ENCODE measurements at regions not wholly inside any gene's neighbourhood (a gene's known extent, or its start where the extent isn't known, plus 50 kb on each side); places are given as distances from the start of the nearest gene placed in this dataset.
A peak's percentile ranks its signal among the peaks of the same experiment; 100 is the strongest.

DNA sequence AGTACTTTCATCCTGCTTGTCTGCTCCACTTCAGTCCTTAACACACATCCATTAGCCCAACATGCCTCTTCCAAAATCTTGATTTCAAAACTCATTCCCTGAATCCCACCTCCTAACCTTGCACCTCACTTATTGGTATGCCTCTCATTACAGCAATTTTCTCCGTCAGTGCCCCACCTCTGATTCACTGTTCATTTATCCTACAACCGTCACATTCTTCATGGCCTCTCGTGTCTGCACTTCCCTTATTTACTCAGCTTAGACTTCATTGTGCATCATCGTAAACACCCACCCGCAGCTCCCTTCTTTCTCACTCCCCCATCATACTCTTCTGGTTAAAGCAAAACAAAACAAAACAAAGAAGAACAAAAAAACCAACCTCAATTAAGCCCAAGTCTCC, 160.6 kb upstream of the HMGA2 start:
- Histone ChIP-seq H3K79me2 (ENCODE audit: insufficient read depth, low read length) (no peaks in the 10 kb centered on the region), H3K9me3 (ENCODE audit: insufficient read depth, low read depth, low read length) (peaks cover 5% of the 10 kb centered on the region), H3K4me3 (ENCODE audit: insufficient read depth, low read depth, low read length) (no peak overlapping the region), H4K20me1 (ENCODE audit: insufficient read depth, low read length) (no peaks in the 10 kb centered on the region), H2AFZ (ENCODE audit: low read depth, low read length) (peak overlapping the region; percentile 4), H3K4me1 (ENCODE audit: insufficient read depth, low read length) (peaks cover 21% of the 10 kb centered on the region), H3K27me3 (ENCODE audit: insufficient read depth, low read length) (no peaks in the 10 kb centered on the region), H3K36me3 (ENCODE audit: insufficient read depth, low read length) (no peaks in the 10 kb centered on the region), H3K9ac (ENCODE audit: low read length) (peak overlapping the region; percentile 19), H3K27ac (ENCODE audit: low read depth, low read length) (peak overlapping the region; percentile 75), H3K4me2 (ENCODE audit: low read length) (peak overlapping the region; percentile 9)
- TF ChIP-seq EZH2 (IDR thresholded peaks at IDR 0.05; ENCODE audit: insufficient read depth, low read length), result no peak
- TF ChIP-seq, protein P1, sequence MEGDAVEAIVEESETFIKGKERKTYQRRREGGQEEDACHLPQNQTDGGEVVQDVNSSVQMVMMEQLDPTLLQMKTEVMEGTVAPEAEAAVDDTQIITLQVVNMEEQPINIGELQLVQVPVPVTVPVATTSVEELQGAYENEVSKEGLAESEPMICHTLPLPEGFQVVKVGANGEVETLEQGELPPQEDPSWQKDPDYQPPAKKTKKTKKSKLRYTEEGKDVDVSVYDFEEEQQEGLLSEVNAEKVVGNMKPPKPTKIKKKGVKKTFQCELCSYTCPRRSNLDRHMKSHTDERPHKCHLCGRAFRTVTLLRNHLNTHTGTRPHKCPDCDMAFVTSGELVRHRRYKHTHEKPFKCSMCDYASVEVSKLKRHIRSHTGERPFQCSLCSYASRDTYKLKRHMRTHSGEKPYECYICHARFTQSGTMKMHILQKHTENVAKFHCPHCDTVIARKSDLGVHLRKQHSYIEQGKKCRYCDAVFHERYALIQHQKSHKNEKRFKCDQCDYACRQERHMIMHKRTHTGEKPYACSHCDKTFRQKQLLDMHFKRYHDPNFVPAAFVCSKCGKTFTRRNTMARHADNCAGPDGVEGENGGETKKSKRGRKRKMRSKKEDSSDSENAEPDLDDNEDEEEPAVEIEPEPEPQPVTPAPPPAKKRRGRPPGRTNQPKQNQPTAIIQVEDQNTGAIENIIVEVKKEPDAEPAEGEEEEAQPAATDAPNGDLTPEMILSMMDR (IDR thresholded peaks at IDR 0.05; ENCODE audit: insufficient read depth, low read depth, low read length), result no peak
- Mint-ChIP-seq H3K9me3 (ENCODE audit: unreplicated experiment) (peaks cover 15% of the 10 kb centered on the region), H3K4me3 (ENCODE audit: unreplicated experiment) (no peak overlapping the region), H3K27me3 (ENCODE audit: low read depth, unreplicated experiment) (no peaks in the 10 kb centered on the region), H3K4me1 (ENCODE audit: low read depth, unreplicated experiment) (peaks cover 20% of the 10 kb centered on the region), H3K36me3 (ENCODE audit: low read depth, unreplicated experiment) (no peaks in the 10 kb centered on the region), H3K27ac (ENCODE audit: unreplicated experiment) (no peak overlapping the region)
- FAIRE-seq, result no peak
- peak; percentile 81 for DNase-seq (ENCODE audit: low read depth)

DNA sequence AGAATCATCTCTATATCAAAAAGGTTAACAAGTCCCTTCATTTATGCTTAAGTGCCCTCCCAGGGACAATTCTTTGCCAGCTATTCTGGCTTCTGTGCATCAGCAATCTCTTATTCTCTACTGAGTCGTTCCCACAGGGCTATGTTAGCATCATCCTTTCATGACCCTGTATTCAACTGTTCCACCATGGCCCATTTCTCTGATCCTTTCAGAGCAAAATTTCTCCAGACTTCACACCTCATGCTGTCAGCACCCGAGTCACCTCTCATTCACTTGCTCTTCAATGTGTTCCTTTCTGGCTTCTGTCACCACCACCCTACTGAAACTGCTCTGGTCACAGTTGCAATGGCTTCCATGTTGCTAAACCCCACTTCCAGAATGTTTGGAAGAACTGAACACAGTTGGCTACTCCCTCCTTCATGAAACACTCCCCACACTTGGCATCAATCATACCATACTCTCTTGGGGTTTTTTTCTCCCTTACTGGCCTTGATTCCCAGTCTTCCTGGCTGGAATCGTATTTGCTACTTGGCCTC, 159.5 kb upstream of the HMGA2 start:
- Histone ChIP-seq H3K79me2 (ENCODE audit: insufficient read depth, low read length) (no peaks in the 10 kb centered on the region), H3K4me1 (ENCODE audit: insufficient read depth, low read length) (peaks cover 26% of the 10 kb centered on the region), H3K9ac (ENCODE audit: low read length) (no peak overlapping the region), H2AFZ (ENCODE audit: low read depth, low read length) (no peak overlapping the region), H3K4me3 (ENCODE audit: insufficient read depth, low read depth, low read length) (no peak overlapping the region), H3K27ac (ENCODE audit: low read depth, low read length) (no peak overlapping the region), H3K36me3 (ENCODE audit: insufficient read depth, low read length) (no peaks in the 10 kb centered on the region), H3K27me3 (ENCODE audit: insufficient read depth, low read length) (no peaks in the 10 kb centered on the region), H3K4me2 (ENCODE audit: low read length) (no peak overlapping the region), H4K20me1 (ENCODE audit: insufficient read depth, low read length) (no peaks in the 10 kb centered on the region), H3K9me3 (ENCODE audit: insufficient read depth, low read depth, low read length) (peaks cover 5% of the 10 kb centered on the region)
- Mint-ChIP-seq H3K27ac (ENCODE audit: unreplicated experiment) (no peak overlapping the region), H3K4me1 (ENCODE audit: low read depth, unreplicated experiment) (peaks cover 23% of the 10 kb centered on the region), H3K4me3 (ENCODE audit: unreplicated experiment) (no peak overlapping the region), H3K36me3 (ENCODE audit: low read depth, unreplicated experiment) (no peaks in the 10 kb centered on the region), H3K9me3 (ENCODE audit: unreplicated experiment) (peaks cover 15% of the 10 kb centered on the region), H3K27me3 (ENCODE audit: low read depth, unreplicated experiment) (no peaks in the 10 kb centered on the region)
- no peak for DNase-seq (ENCODE audit: low read depth)
- TF ChIP-seq, protein P1 (IDR thresholded peaks at IDR 0.05; ENCODE audit: insufficient read depth, low read depth, low read length), result no peak
- TF ChIP-seq EZH2 (IDR thresholded peaks at IDR 0.05; ENCODE audit: insufficient read depth, low read length), result no peak
- no peak for FAIRE-seq

DNA sequence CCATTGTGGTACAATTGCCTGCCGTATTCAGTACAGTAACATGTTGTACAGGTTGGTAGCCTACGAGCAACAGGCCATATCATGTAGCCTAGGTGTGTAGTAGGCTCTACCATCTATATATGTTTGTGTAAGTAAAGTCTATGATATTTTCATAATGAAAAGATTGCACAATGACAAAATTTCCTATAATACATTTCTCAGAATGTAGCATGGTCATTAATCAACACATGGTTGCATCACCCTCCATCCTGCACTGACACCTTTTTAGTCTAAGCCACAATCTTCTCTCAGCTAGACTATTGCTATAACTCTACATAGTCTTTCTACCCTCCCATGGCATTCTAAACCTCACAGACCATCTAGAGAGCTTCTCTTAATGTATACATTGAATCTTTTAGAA, 158.5 kb upstream of the HMGA2 start:
- H3K9me3 ChIP-seq (ENCODE audit: insufficient read depth, low read depth, low read length), result peaks cover 5% of the 10 kb centered on the region
- no peak for DNase-seq (ENCODE audit: low read depth)
- no peaks in the 10 kb centered on the region for H3K27me3 Mint-ChIP-seq (ENCODE audit: low read depth, unreplicated experiment)
- peaks cover 29% of the 10 kb centered on the region for H3K4me1 Mint-ChIP-seq (ENCODE audit: low read depth, unreplicated experiment)
- H2AFZ ChIP-seq (ENCODE audit: low read depth, low read length), result no peak overlapping the region
- H3K4me3 Mint-ChIP-seq (ENCODE audit: unreplicated experiment), result no peak overlapping the region
- H3K27ac ChIP-seq (ENCODE audit: low read depth, low read length), result no peak overlapping the region
- H3K79me2 ChIP-seq (ENCODE audit: insufficient read depth, low read length), result no peaks in the 10 kb centered on the region
- H3K4me2 ChIP-seq (ENCODE audit: low read length), result no peak overlapping the region
- FAIRE-seq, result no peak
- H3K9ac ChIP-seq (ENCODE audit: low read length), result no peak overlapping the region
- H4K20me1 ChIP-seq (ENCODE audit: insufficient read depth, low read length), result no peaks in the 10 kb centered on the region
- H3K36me3 Mint-ChIP-seq (ENCODE audit: low read depth, unreplicated experiment), result no peaks in the 10 kb centered on the region
- TF ChIP-seq EZH2 (IDR thresholded peaks at IDR 0.05; ENCODE audit: insufficient read depth, low read length), result no peak
- TF ChIP-seq, protein P1 (IDR thresholded peaks at IDR 0.05; ENCODE audit: insufficient read depth, low read depth, low read length), result no peak
- H3K27ac Mint-ChIP-seq (ENCODE audit: unreplicated experiment), result no peak overlapping the region
- no peaks in the 10 kb centered on the region for H3K36me3 ChIP-seq (ENCODE audit: insufficient read depth, low read length)
- no peak overlapping the region for H3K4me3 ChIP-seq (ENCODE audit: insufficient read depth, low read depth, low read length)
- no peaks in the 10 kb centered on the region for H3K27me3 ChIP-seq (ENCODE audit: insufficient read depth, low read length)
- peaks cover 15% of the 10 kb centered on the region for H3K9me3 Mint-ChIP-seq (ENCODE audit: unreplicated experiment)
- peaks cover 31% of the 10 kb centered on the region for H3K4me1 ChIP-seq (ENCODE audit: insufficient read depth, low read length)

All from astrocyte (in vitro differentiated cells and primary cell).